ENCODE measurements at regions not wholly inside any gene's neighbourhood (a gene's known extent, or its start where the extent isn't known, plus 50 kb on each side); places are given as distances from the start of the nearest gene placed in this dataset.

DNA sequence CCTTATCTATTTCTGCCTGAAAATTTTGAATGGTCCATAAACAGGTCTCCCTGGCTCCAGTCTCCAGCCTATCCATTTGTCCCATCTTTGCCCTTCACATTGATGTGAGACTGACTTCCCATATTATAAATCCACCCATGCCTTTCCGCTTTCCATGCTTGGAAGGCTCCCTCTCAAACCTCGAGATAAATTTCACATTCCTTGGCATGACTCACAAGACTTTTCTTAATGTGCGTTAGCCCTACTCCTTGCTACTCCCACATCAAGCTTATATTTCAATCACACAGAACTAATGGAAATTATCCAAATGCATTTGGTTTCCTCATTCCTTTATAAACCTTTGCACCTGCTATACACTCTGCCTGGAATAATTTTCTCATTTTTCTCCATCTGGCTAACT, 163.7 kb upstream of the NTM start:
- H3K4me3 Mint-ChIP-seq = no peak overlapping the region
- H3K4me1 Mint-ChIP-seq = peaks cover 7% of the 10 kb centered on the region
- TF ChIP-seq, protein P1, sequence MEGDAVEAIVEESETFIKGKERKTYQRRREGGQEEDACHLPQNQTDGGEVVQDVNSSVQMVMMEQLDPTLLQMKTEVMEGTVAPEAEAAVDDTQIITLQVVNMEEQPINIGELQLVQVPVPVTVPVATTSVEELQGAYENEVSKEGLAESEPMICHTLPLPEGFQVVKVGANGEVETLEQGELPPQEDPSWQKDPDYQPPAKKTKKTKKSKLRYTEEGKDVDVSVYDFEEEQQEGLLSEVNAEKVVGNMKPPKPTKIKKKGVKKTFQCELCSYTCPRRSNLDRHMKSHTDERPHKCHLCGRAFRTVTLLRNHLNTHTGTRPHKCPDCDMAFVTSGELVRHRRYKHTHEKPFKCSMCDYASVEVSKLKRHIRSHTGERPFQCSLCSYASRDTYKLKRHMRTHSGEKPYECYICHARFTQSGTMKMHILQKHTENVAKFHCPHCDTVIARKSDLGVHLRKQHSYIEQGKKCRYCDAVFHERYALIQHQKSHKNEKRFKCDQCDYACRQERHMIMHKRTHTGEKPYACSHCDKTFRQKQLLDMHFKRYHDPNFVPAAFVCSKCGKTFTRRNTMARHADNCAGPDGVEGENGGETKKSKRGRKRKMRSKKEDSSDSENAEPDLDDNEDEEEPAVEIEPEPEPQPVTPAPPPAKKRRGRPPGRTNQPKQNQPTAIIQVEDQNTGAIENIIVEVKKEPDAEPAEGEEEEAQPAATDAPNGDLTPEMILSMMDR (IDR thresholded peaks at IDR 0.05) = no peak
- peaks cover 3% of the 10 kb centered on the region for H3K9me3 Mint-ChIP-seq
- no peaks in the 10 kb centered on the region for H3K36me3 Mint-ChIP-seq (ENCODE audit: low read depth)
- H3K27me3 Mint-ChIP-seq (ENCODE audit: low read depth, poor library complexity) = peaks cover 3% of the 10 kb centered on the region
- no peak for DNase-seq
- no peak overlapping the region for H3K27ac Mint-ChIP-seq

DNA sequence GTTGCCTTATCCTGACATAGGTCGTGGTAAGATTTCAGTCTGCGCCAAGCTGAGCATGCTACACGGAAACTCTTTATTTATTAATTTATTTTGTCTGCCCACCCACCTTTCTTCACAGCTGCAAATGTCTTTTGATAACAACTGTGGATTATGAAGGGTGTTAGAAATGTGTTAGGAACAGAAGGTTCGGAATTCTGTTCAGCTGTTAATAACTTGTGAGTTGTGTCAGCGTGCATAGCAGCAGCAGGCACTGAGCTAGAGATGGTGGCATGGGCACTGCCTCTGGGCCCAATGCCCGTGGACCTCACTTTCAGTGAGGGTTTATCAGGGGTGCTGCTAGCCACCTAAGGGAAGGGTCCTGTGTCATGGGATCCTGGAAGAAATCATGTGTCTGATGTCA, 162.5 kb upstream of the NTM start:
- H3K36me3 Mint-ChIP-seq (ENCODE audit: low read depth) = no peaks in the 10 kb centered on the region
- H3K27ac Mint-ChIP-seq = no peak overlapping the region
- H3K27me3 Mint-ChIP-seq (ENCODE audit: low read depth, poor library complexity) = peaks cover 3% of the 10 kb centered on the region
- TF ChIP-seq, protein P1 (IDR thresholded peaks at IDR 0.05) = no peak
- DNase-seq = no peak
- no peak overlapping the region for H3K4me3 Mint-ChIP-seq
- peaks cover 7% of the 10 kb centered on the region for H3K4me1 Mint-ChIP-seq
- H3K9me3 Mint-ChIP-seq = peaks cover 3% of the 10 kb centered on the region

DNA sequence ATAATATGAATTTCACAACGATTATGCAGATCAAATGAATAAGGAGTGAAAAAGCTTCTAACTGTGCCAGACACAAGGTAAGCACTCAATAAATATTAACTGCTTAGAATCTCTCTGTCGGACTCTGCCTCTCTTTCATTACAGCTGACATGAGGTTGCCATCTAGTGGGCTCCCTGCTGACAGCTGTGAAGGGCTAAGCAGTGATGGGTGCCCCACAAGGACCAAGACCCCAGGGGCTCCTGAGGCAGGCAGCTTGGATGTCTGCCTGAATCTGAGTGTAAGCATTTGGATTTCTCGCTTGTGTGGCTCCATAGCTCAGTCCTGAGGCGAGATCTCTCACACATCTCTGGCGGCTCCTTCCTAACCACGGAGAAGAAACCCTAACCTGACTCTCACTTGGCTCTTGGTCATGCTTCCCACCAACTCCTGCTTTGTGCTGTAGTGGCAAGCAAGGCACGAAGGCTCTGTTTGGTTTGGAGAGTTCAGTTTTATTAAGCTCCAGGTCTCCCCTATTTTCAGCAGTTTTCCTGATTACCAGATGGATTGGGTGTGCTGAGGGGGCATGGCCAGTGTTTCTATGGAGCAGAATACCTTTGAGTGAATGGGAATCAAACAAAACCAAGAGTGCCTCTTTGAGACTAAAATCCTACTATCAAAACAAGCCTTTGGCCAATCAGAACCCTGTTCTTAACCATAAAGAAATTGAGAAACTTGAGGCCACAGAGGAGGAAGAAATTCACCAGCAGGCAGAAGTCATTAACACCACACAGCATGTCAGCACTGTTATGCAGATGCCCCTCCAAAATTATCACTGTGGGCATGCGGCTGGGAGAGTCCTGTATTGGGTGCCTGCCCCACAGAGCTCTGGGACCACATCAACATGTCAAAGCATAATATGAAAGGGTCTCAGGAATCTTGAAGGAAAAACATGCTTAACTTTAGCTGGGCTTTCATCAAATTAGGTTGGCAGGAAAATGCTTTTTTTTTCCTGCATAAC, 152.8 kb upstream of the NTM start:
- peaks cover 25% of the 10 kb centered on the region for H3K4me1 Mint-ChIP-seq
- H3K4me3 Mint-ChIP-seq = no peak overlapping the region
- no peaks in the 10 kb centered on the region for H3K36me3 Mint-ChIP-seq (ENCODE audit: low read depth)
- no peak overlapping the region for H3K27ac Mint-ChIP-seq
- TF ChIP-seq, protein P1 (IDR thresholded peaks at IDR 0.05) = peak; percentile 19
- H3K27me3 Mint-ChIP-seq (ENCODE audit: low read depth, poor library complexity) = peaks cover 22% of the 10 kb centered on the region
- DNase-seq = no peak
- H3K9me3 Mint-ChIP-seq = no peaks in the 10 kb centered on the region

DNA sequence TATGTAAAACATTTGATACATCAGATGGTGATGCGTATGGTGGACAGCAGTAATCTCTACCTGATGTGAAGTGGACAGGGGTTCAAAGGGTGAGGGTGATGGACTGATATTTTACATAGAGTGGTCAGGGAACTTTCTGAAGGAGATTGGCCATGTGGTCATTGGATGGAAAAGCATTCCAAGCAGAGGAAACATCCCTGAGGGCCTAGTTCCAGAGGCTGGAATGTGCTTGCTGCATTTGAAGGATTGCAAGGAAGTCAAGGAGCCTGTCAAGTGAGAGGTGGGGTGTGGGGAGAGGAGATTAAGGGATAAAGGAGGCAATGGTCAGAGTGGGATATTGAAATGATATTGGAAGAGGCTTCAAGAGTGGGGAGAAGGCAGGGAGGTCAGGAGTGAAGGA, 151.9 kb upstream of the NTM start:
- TF ChIP-seq, protein P1 (IDR thresholded peaks at IDR 0.05) = no peak
- no peaks in the 10 kb centered on the region for H3K9me3 Mint-ChIP-seq
- peaks cover 25% of the 10 kb centered on the region for H3K4me1 Mint-ChIP-seq
- no peaks in the 10 kb centered on the region for H3K36me3 Mint-ChIP-seq (ENCODE audit: low read depth)
- H3K27ac Mint-ChIP-seq = no peak overlapping the region
- H3K27me3 Mint-ChIP-seq (ENCODE audit: low read depth, poor library complexity) = peaks cover 22% of the 10 kb centered on the region
- no peak for DNase-seq
- H3K4me3 Mint-ChIP-seq = no peak overlapping the region

GRCh38 chr11:131219646-131220045, 150.8 kb upstream of the NTM start:
- H3K9me3 Mint-ChIP-seq = peaks cover 4% of the 10 kb centered on the region
- H3K36me3 Mint-ChIP-seq (ENCODE audit: low read depth) = no peaks in the 10 kb centered on the region
- peaks cover 18% of the 10 kb centered on the region for H3K4me1 Mint-ChIP-seq
- TF ChIP-seq, protein P1 (IDR thresholded peaks at IDR 0.05) = no peak
- peaks cover 22% of the 10 kb centered on the region for H3K27me3 Mint-ChIP-seq (ENCODE audit: low read depth, poor library complexity)
- no peak for DNase-seq
- no peak overlapping the region for H3K27ac Mint-ChIP-seq
- H3K4me3 Mint-ChIP-seq = no peak overlapping the region
